ENCODE measurements at regions not wholly inside any gene's neighbourhood (a gene's known extent, or its start where the extent isn't known, plus 50 kb on each side); places are given as distances from the start of the nearest gene placed in this dataset.

GRCh38 chr4:8738471-8738931 lies 133.1 kb downstream of the HMX1 start (continued):
- TF ChIP-seq MXI1 (IDR thresholded peaks at IDR 0.05; ENCODE audit: low read depth, low read length), result no peak

DNA sequence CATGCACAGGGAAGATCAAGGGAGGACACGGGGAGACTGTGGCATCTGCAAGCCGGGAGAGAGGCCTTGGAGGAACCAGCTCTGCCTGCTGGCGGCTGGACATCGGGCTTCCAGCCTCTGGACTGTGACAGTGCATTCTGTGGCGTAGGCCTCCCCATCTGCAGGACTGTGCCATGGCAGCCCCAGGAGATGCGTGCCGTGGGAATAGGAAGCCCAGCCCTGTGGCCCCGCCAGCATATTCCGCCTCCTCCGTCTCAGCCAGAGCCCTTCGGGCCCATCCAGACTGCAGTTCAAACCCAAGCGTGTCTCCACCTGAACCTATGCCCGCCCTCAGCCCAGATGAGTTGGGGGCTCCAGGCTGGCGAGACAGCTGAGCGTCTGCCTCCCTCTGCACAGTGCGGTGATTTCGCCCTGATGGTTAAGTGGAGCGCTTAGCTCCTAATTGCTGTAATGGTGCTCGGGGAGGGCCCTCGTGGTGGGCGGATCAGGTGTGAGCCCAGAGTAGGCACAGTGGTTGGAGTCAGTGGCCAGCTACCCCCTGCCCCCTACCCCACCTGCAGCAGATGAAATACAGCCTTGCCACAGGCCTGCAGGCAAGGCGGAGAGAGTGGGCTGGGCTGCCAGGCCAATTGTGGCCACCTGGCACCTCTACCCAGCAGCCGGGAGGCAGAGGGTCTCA lies 133.9 kb downstream of the HMX1 start:
- Histone ChIP-seq H3K9me3 (replicated peaks; ENCODE audit: control insufficient read depth, insufficient read depth, low read length) (no peaks in the 10 kb centered on the region; the same call in 2 of the 3 replicates), H3K27me3 (replicated peaks in 1 of 2; ENCODE audit: control insufficient read depth in 2 of 2, insufficient read depth in 2 of 2, low read length in 1 of 2) (no peaks in the 10 kb centered on the region), H3K36me3 (ENCODE audit: control insufficient read depth in 2 of 2, insufficient read depth in 2 of 2, low read length in 1 of 2) (no peaks in the 10 kb centered on the region), H4K20me1 (ENCODE audit: control insufficient read depth, insufficient read depth) (no peaks in the 10 kb centered on the region), H3K4me2 (ENCODE audit: control insufficient read depth, insufficient read depth) (no peak overlapping the region), H3K79me2 (ENCODE audit: control insufficient read depth, insufficient read depth, low read length) (no peaks in the 10 kb centered on the region), H3K4me3 (no peak overlapping the region), H3K4me1 (ENCODE audit: control insufficient read depth, insufficient read depth, low read length) (no peaks in the 10 kb centered on the region), H3K9ac (ENCODE audit: control insufficient read depth, insufficient read depth, low read length) (no peak overlapping the region), H3K27ac (ENCODE audit: control insufficient read depth, insufficient read depth) (no peak overlapping the region), H2AFZ (ENCODE audit: control insufficient read depth, low read depth, low read length) (no peak overlapping the region)
- 51% methylated on average over 22 of the region's 23 CpGs for WGBS (ENCODE audit: insufficient coverage, insufficient replicate concordance, low lambda C conversion rate, missing lambda C conversion rate)
- SMC1A ChIA-PET (ENCODE audit: uncharacterized antibody, unreplicated experiment), result no interaction called here
- POLR2A ChIA-PET, result no interaction called here
- DNase-seq (ENCODE audit: low read depth, low spot score) (no peak), FAIRE-seq (no peak), ATAC-seq (no peak)
- TF ChIP-seq SIN3A (IDR thresholded peaks at IDR 0.05; ENCODE audit: low read depth, low read length) (no peak), RAD21 (IDR thresholded peaks at IDR 0.05; ENCODE audit: insufficient read depth, low read depth, low read length) (no peak), NBN (IDR thresholded peaks at IDR 0.05) (no peak), BHLHE40 (IDR thresholded peaks at IDR 0.05; ENCODE audit: borderline replicate concordance in 1 of 2, low read depth in 2 of 2, low read length in 1 of 2) (no peak)
- in situ Hi-C loops (cut with MboI), result no loop called here
- CTCF ChIA-PET, result interaction anchor here (0.6 kb wide), 1 partner anchor 130 kb away, joined by 3 read pairs; no protein-coding TSS in a partner anchor
- BruUV-seq (replicated peaks), result no TSS peak
- intact Hi-C loops (cut with micrococcal nuclease; ENCODE audit: unreplicated experiment), result no loop called here
- RAD21 ChIA-PET (ENCODE audit: unreplicated experiment), result no interaction called here

GRCh38 chr4:8737075-8737474 lies 134.6 kb downstream of the HMX1 start:
- no peak for ATAC-seq
- no peak for DNase-seq (ENCODE audit: low read depth, low spot score)
- Histone ChIP-seq H2AFZ (ENCODE audit: control insufficient read depth, low read depth, low read length) (no peak overlapping the region), H3K27me3 (replicated peaks in 1 of 2; ENCODE audit: control insufficient read depth in 2 of 2, insufficient read depth in 2 of 2, low read length in 1 of 2) (no peaks in the 10 kb centered on the region), H3K4me1 (ENCODE audit: control insufficient read depth, insufficient read depth, low read length) (no peaks in the 10 kb centered on the region), H3K4me3 (no peak overlapping the region), H3K9me3 (replicated peaks; ENCODE audit: control insufficient read depth, insufficient read depth, low read length) (no peaks in the 10 kb centered on the region; the same call in 2 of the 3 replicates), H4K20me1 (ENCODE audit: control insufficient read depth, insufficient read depth) (no peaks in the 10 kb centered on the region), H3K9ac (ENCODE audit: control insufficient read depth, insufficient read depth, low read length) (no peak overlapping the region), H3K4me2 (ENCODE audit: control insufficient read depth, insufficient read depth) (no peak overlapping the region), H3K79me2 (ENCODE audit: control insufficient read depth, insufficient read depth, low read length) (no peaks in the 10 kb centered on the region), H3K27ac (ENCODE audit: control insufficient read depth, insufficient read depth) (no peak overlapping the region), H3K36me3 (ENCODE audit: control insufficient read depth in 2 of 2, insufficient read depth in 2 of 2, low read length in 1 of 2) (no peaks in the 10 kb centered on the region)
- TF ChIP-seq ELK1 (IDR thresholded peaks at IDR 0.05; ENCODE audit: low read depth, low read length), result no peak
- no peak for TF ChIP-seq SMC3 (IDR thresholded peaks at IDR 0.05; ENCODE audit: borderline replicate concordance, low read length)
- TF ChIP-seq RB1 (IDR thresholded peaks at IDR 0.05; ENCODE audit: borderline replicate concordance), result no peak
- no peak for TF ChIP-seq ZNF24 (IDR thresholded peaks at IDR 0.05)
- no peak for TF ChIP-seq CHD2 (IDR thresholded peaks at IDR 0.05; ENCODE audit: borderline replicate concordance, low read depth, low read length)
- TF ChIP-seq ZZZ3 (IDR thresholded peaks at IDR 0.05; ENCODE audit: control insufficient read depth, insufficient read length, low read depth), result no peak
- TF ChIP-seq ZNF207 (IDR thresholded peaks at IDR 0.05; ENCODE audit: borderline replicate concordance), result no peak
- TF ChIP-seq LARP7 (IDR thresholded peaks at IDR 0.05), result no peak
- ChIA-PET POLR2A (no interaction called here), SMC1A (ENCODE audit: uncharacterized antibody, unreplicated experiment) (no interaction called here), RAD21 (ENCODE audit: unreplicated experiment) (no interaction called here), CTCF (interaction anchor here (0.6 kb wide), 1 partner anchor 130 kb away, joined by 3 read pairs; no protein-coding TSS in a partner anchor)
- WGBS (ENCODE audit: insufficient coverage, insufficient replicate concordance, low lambda C conversion rate, missing lambda C conversion rate), result 49% methylated on average over 10 of the region's 11 CpGs
- no TSS peak for BruUV-seq (replicated peaks)
- no peak for FAIRE-seq
- in situ Hi-C loops (cut with MboI), result no loop called here
- intact Hi-C loops (cut with micrococcal nuclease; ENCODE audit: unreplicated experiment), result no loop called here
